ENCODE measurements at regions not wholly inside any gene's neighbourhood (a gene's known extent, or its start where the extent isn't known, plus 50 kb on each side); places are given as distances from the start of the nearest gene placed in this dataset.

DNA sequence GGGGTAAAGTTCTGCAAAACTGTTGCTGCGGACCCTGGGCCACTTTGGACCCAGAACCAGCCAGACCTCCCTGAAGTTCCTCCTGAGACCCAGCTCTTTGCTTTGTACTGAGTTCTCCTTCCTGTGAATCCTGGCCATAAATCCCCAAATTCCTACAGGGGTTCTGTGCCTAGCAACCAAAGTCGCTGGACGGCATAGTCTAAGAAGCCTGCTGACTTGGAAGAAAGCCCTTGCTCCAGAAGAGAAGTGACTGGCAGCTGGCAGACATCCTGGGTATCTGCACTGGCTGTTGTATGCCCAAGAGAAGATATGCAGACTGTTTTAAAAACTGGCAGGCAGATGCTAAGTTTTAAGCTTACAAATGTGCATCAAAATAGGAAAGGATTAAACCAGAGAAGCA, 99.9 kb upstream of the SLC24A4 start:
- DNase-seq = no peak
- H3K9ac ChIP-seq (ENCODE audit: low read depth, low read length) = no peak overlapping the region
- no peak overlapping the region for H2AFZ ChIP-seq (replicated peaks; ENCODE audit: low read length, poor library complexity)
- H3K27me3 ChIP-seq (ENCODE audit: control insufficient read depth, insufficient read depth, low read length) = 0 out of 2 replicates have a peak, but pooled peaks cover 1% of the 10 kb centered on the region
- H3K4ac ChIP-seq (ENCODE audit: low read depth, low read length) = no peak overlapping the region
- H2AK9ac ChIP-seq (replicated peaks; ENCODE audit: low read depth, low read length, poor library complexity) = no peak overlapping the region
- no peak overlapping the region for H4K8ac ChIP-seq (ENCODE audit: low read depth in 2 of 2, low read length in 2 of 2)
- intact Hi-C loops (cut with micrococcal nuclease) (no loop called here), dilution Hi-C loops (cut with HindIII; ENCODE audit: low sequenced_read_pairs, unreplicated experiment) (no loop called here), in situ Hi-C loops (cut with MboI; ENCODE audit: low sequenced_read_pairs) (no loop called here)
- H3K14ac ChIP-seq (replicated peaks; ENCODE audit: low read depth, low read length) = no peak overlapping the region
- ATAC-seq (ENCODE audit: low read depth) = no peak
- H4K91ac ChIP-seq (ENCODE audit: insufficient read depth, low read depth, low read length) = no peak overlapping the region
- H4K20me1 ChIP-seq (ENCODE audit: insufficient read depth, low read length) = no peaks in the 10 kb centered on the region
- H3K27ac ChIP-seq (ENCODE audit: insufficient read depth, low read length) = no peak overlapping the region
- no peak overlapping the region for H2BK5ac ChIP-seq (ENCODE audit: low read depth, low read length, poor library complexity, severe bottlenecking)
- H2AK5ac ChIP-seq (ENCODE audit: low read depth, low read length) = no peak overlapping the region
- no peaks in the 10 kb centered on the region for H3K79me1 ChIP-seq (ENCODE audit: low read depth in 1 of 2, low read length in 2 of 2)
- H3K4me2 ChIP-seq (ENCODE audit: low read depth, low read length) = no peak overlapping the region
- H3K56ac ChIP-seq (ENCODE audit: extremely low read depth, insufficient read depth, low read length) = no peak overlapping the region
- no peak overlapping the region for H2BK15ac ChIP-seq (ENCODE audit: low read depth, low read length)
- TF ChIP-seq, protein P1, sequence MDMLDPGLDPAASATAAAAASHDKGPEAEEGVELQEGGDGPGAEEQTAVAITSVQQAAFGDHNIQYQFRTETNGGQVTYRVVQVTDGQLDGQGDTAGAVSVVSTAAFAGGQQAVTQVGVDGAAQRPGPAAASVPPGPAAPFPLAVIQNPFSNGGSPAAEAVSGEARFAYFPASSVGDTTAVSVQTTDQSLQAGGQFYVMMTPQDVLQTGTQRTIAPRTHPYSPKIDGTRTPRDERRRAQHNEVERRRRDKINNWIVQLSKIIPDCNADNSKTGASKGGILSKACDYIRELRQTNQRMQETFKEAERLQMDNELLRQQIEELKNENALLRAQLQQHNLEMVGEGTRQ (IDR thresholded peaks at IDR 0.05; ENCODE audit: low read depth, low read length) = no peak
- TF ChIP-seq BHLHE40 (IDR thresholded peaks at IDR 0.05; ENCODE audit: low read depth, low read length) = no peak
- TF ChIP-seq, protein P2, sequence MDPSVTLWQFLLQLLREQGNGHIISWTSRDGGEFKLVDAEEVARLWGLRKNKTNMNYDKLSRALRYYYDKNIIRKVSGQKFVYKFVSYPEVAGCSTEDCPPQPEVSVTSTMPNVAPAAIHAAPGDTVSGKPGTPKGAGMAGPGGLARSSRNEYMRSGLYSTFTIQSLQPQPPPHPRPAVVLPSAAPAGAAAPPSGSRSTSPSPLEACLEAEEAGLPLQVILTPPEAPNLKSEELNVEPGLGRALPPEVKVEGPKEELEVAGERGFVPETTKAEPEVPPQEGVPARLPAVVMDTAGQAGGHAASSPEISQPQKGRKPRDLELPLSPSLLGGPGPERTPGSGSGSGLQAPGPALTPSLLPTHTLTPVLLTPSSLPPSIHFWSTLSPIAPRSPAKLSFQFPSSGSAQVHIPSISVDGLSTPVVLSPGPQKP (IDR thresholded peaks at IDR 0.05; ENCODE audit: borderline replicate concordance, low read depth, low read length) = no peak
- TF ChIP-seq, protein P3, sequence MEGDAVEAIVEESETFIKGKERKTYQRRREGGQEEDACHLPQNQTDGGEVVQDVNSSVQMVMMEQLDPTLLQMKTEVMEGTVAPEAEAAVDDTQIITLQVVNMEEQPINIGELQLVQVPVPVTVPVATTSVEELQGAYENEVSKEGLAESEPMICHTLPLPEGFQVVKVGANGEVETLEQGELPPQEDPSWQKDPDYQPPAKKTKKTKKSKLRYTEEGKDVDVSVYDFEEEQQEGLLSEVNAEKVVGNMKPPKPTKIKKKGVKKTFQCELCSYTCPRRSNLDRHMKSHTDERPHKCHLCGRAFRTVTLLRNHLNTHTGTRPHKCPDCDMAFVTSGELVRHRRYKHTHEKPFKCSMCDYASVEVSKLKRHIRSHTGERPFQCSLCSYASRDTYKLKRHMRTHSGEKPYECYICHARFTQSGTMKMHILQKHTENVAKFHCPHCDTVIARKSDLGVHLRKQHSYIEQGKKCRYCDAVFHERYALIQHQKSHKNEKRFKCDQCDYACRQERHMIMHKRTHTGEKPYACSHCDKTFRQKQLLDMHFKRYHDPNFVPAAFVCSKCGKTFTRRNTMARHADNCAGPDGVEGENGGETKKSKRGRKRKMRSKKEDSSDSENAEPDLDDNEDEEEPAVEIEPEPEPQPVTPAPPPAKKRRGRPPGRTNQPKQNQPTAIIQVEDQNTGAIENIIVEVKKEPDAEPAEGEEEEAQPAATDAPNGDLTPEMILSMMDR (conservative IDR thresholded peaks at IDR 0.05; ENCODE audit: low read depth, low read length) = no peak
- TF ChIP-seq NFE2L2 (IDR thresholded peaks at IDR 0.05; ENCODE audit: low read depth, low read length) = no peak
- TF ChIP-seq SMC3 (IDR thresholded peaks at IDR 0.05; ENCODE audit: low read depth, low read length) = no peak
- TF ChIP-seq CEBPB (IDR thresholded peaks at IDR 0.05; ENCODE audit: low read depth, low read length) = no peak
- no peak for TF ChIP-seq MAZ (IDR thresholded peaks at IDR 0.05; ENCODE audit: borderline replicate concordance, low read depth, low read length)
- no peak for TF ChIP-seq MXI1 (IDR thresholded peaks at IDR 0.05; ENCODE audit: borderline replicate concordance, low read depth, low read length)
- TF ChIP-seq CHD1 (IDR thresholded peaks at IDR 0.05; ENCODE audit: low read depth, low read length) = no peak
- no peak for TF ChIP-seq POLR2A (IDR thresholded peaks at IDR 0.05; ENCODE audit: low read depth, low read length)
- no peak for TF ChIP-seq RFX5 (IDR thresholded peaks at IDR 0.05; ENCODE audit: low read depth, low read length)
- no peak for TF ChIP-seq MAFK (IDR thresholded peaks at IDR 0.05; ENCODE audit: low read depth, low read length)
- no peak for TF ChIP-seq RCOR1 (IDR thresholded peaks at IDR 0.05; ENCODE audit: insufficient replicate concordance, low read length)
- no peak for TF ChIP-seq FOS (IDR thresholded peaks at IDR 0.05; ENCODE audit: low read depth, low read length)
- TF ChIP-seq RAD21 (IDR thresholded peaks at IDR 0.05; ENCODE audit: low read length) = no peak
- WGBS, 2 experiments (ENCODE audit: extremely low coverage in 2 of 2, insufficient read length in 1 of 2) = no CpG with 5 or more reads among the region's 3 CpGs
- POLR2A ChIA-PET (ENCODE audit: unreplicated experiment) = no interaction called here
- CTCF ChIA-PET = interaction anchor here (0.6 kb wide), 1 partner anchor 636 kb away, joined by 4 read pairs; no protein-coding TSS in a partner anchor
- H2BK120ac ChIP-seq (ENCODE audit: low read depth, low read length) = no peak overlapping the region
- no TSS peak for BruUV-seq (replicated peaks)
- H2BK20ac ChIP-seq (ENCODE audit: low read depth, low read length) = no peak overlapping the region
- no peak overlapping the region for H3K18ac ChIP-seq (ENCODE audit: low read depth, low read length)
- no peak overlapping the region for H3K23ac ChIP-seq (ENCODE audit: low read depth, low read length)
- no peaks in the 10 kb centered on the region for H3K9me1 ChIP-seq (ENCODE audit: insufficient read depth, low read length)
- H3K9me3 ChIP-seq (ENCODE audit: control insufficient read depth, insufficient read depth, low read length) = no peaks in the 10 kb centered on the region
- no peak overlapping the region for H3K4me3 ChIP-seq (ENCODE audit: insufficient read depth, low read depth, low read length)
- H3K36me3 ChIP-seq (ENCODE audit: control insufficient read depth, insufficient read depth, low read length) = no peaks in the 10 kb centered on the region
- no peaks in the 10 kb centered on the region for H3K4me1 ChIP-seq (ENCODE audit: control insufficient read depth, insufficient read depth, low read length)
- no peak overlapping the region for H4K5ac ChIP-seq (ENCODE audit: low read depth, low read length)
